ENCODE measurements at regions not wholly inside any gene's neighbourhood (a gene's known extent, or its start where the extent isn't known, plus 50 kb on each side); places are given as distances from the start of the nearest gene placed in this dataset.

- Mint-ChIP-seq H3K4me3 (peak overlapping the region; percentile 84), H3K36me3 (ENCODE audit: insufficient read depth) (no peaks in the 10 kb centered on the region), H3K9me3 (no peaks in the 10 kb centered on the region), H3K4me1 (ENCODE audit: low read depth) (peaks cover 55% of the 10 kb centered on the region), H3K27me3 (ENCODE audit: low read depth) (no peaks in the 10 kb centered on the region)
- ATAC-seq (peak; percentile 86 to 90), DNase-seq (peak; percentile 38)
Measured at GRCh38 chr13:29935309-29935981, 85.0 kb upstream of the UBL3 start.

DNA sequence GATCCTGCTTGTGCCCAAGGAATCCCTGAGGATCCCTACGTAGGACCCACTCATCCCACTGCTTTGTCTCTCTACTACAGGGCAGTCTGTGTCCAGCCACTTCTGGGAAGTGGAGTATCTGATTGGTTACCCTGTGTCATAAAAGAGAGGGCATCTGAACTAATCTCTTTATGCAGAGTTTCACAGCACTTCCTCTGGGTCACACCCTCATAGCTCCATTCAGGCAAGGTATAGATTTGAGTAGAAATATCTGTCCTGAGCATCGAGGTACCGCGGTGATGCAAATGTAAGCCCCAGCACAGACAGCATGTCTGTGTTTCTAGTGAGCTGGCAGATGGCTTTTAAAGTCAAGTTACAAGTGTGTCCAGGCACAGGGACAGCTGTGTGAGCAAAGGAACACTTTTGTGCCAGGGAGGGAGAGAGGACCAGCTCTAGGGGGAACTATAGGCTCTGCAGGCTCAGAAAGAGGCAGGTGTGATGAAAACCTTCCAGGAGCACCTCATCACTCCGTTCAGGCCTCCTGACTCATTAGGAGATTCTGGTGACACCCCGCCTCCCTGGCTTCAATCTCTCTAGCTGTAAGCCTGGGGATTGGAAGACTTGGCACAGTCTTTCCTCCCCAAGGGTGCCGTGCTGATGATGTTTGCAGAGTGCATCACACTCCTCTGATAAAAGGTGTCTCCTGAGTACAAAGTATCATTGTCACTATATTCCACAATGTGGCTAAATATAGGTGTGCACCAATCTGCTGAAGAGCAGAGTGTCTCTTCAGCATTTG, 84.3 kb upstream of the UBL3 start:
- H3K4me1 Mint-ChIP-seq (ENCODE audit: low read depth): peaks cover 52% of the 10 kb centered on the region
- no peaks in the 10 kb centered on the region for H3K27me3 Mint-ChIP-seq (ENCODE audit: low read depth)
- DNase-seq (no peak), ATAC-seq (peak; percentile 15 to 29)
- H3K9me3 Mint-ChIP-seq: no peaks in the 10 kb centered on the region
- H3K36me3 Mint-ChIP-seq (ENCODE audit: insufficient read depth): no peaks in the 10 kb centered on the region
- H3K4me3 Mint-ChIP-seq: peak overlapping the region; percentile 84

GRCh38 chr13:29933401-29933800, 83.0 kb upstream of the UBL3 start:
- no peaks in the 10 kb centered on the region for H3K9me3 Mint-ChIP-seq
- H3K4me1 Mint-ChIP-seq (ENCODE audit: low read depth): peaks cover 43% of the 10 kb centered on the region
- DNase-seq (no peak), ATAC-seq (no peak)
- no peak overlapping the region for H3K4me3 Mint-ChIP-seq
- H3K36me3 Mint-ChIP-seq (ENCODE audit: insufficient read depth): no peaks in the 10 kb centered on the region
- H3K27me3 Mint-ChIP-seq (ENCODE audit: low read depth): no peaks in the 10 kb centered on the region

GRCh38 chr13:29931696-29932095, 81.3 kb upstream of the UBL3 start:
- no peaks in the 10 kb centered on the region for H3K9me3 Mint-ChIP-seq
- H3K4me3 Mint-ChIP-seq: no peak overlapping the region
- H3K4me1 Mint-ChIP-seq (ENCODE audit: low read depth): peaks cover 26% of the 10 kb centered on the region
- no peak for DNase-seq
- H3K27me3 Mint-ChIP-seq (ENCODE audit: low read depth): no peaks in the 10 kb centered on the region
- no peak for ATAC-seq
- no peaks in the 10 kb centered on the region for H3K36me3 Mint-ChIP-seq (ENCODE audit: insufficient read depth)

- no peaks in the 10 kb centered on the region for H3K36me3 Mint-ChIP-seq (ENCODE audit: insufficient read depth)
- DNase-seq (no peak), ATAC-seq (no peak)
- peaks cover 11% of the 10 kb centered on the region for H3K4me1 Mint-ChIP-seq (ENCODE audit: low read depth)
- H3K9me3 Mint-ChIP-seq: no peaks in the 10 kb centered on the region
- H3K4me3 Mint-ChIP-seq: no peak overlapping the region
- peaks cover 2% of the 10 kb centered on the region for H3K27me3 Mint-ChIP-seq (ENCODE audit: low read depth)
Measured at GRCh38 chr13:29929062-29929847, 78.8 kb upstream of the UBL3 start.

GRCh38 chr13:29926098-29926476, 75.7 kb upstream of the UBL3 start:
- Mint-ChIP-seq H3K4me3 (no peak overlapping the region), H3K27me3 (ENCODE audit: low read depth) (peaks cover 2% of the 10 kb centered on the region), H3K36me3 (ENCODE audit: insufficient read depth) (no peaks in the 10 kb centered on the region), H3K4me1 (ENCODE audit: low read depth) (peaks cover 14% of the 10 kb centered on the region), H3K9me3 (no peaks in the 10 kb centered on the region)
- DNase-seq (no peak), ATAC-seq (no peak)

GRCh38 chr13:29925457-29926097, 75.2 kb upstream of the UBL3 start:
- H3K4me3 Mint-ChIP-seq: no peak overlapping the region
- H3K4me1 Mint-ChIP-seq (ENCODE audit: low read depth): peaks cover 14% of the 10 kb centered on the region
- no peaks in the 10 kb centered on the region for H3K36me3 Mint-ChIP-seq (ENCODE audit: insufficient read depth)
- DNase-seq (no peak), ATAC-seq (no peak)
- no peaks in the 10 kb centered on the region for H3K9me3 Mint-ChIP-seq
- H3K27me3 Mint-ChIP-seq (ENCODE audit: low read depth): peaks cover 2% of the 10 kb centered on the region

DNA sequence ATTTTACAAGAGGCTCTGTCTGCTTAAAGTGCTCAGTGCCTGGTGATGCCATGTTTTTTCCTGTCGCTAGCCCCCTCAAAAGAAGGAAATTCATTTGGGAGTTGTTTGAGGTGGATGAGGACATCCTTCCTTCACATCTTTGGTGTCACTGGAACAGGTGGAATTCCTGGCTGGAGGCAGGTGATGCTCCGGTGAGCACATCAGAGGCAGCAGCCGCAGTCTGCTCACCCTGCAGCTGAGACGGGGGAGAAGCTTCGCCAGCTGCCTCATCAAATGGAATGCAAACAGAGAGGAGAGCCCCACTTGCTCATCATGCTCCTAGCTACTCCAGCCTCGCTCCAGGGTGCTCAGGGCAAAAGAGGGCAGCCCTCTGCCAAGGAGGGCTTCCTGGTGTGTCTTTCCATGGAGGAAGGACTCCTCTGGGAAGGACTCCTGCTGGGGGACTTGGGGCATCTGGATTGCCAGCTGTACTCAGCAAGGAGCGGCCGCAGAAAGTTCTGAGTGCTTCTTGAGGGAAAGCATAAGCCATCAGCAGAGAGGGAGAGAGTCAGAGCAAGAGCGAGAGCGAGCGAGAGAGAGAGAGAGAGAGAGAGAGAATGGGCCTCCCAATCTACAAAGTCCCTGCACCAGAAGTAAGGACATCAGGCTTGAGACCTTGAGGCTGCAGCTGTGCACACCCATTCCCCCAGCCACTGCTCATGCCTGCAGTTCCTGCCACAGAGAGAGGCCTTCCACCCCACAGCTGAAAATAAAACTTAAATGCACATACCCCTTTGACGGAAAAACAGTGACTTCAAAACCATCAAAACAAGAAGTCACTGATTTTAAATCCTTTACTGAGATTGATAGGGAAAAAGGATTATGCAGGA, 74.3 kb upstream of the UBL3 start:
- DNase-seq (no peak), ATAC-seq (no peak)
- Mint-ChIP-seq H3K4me1 (ENCODE audit: low read depth) (peaks cover 14% of the 10 kb centered on the region), H3K4me3 (no peak overlapping the region), H3K9me3 (no peaks in the 10 kb centered on the region), H3K27me3 (ENCODE audit: low read depth) (peaks cover 2% of the 10 kb centered on the region), H3K36me3 (ENCODE audit: insufficient read depth) (no peaks in the 10 kb centered on the region)

- ATAC-seq: peak; percentile 93 to 98
- no peaks in the 10 kb centered on the region for H3K9me3 Mint-ChIP-seq
- peaks cover 2% of the 10 kb centered on the region for H3K27me3 Mint-ChIP-seq (ENCODE audit: low read depth)
- H3K36me3 Mint-ChIP-seq (ENCODE audit: insufficient read depth): no peaks in the 10 kb centered on the region
- peak; percentile 66 for DNase-seq
- H3K4me3 Mint-ChIP-seq: no peak overlapping the region
- H3K4me1 Mint-ChIP-seq (ENCODE audit: low read depth): peaks cover 14% of the 10 kb centered on the region
Measured at GRCh38 chr13:29923554-29924481, 73.4 kb upstream of the UBL3 start.

- peaks cover 2% of the 10 kb centered on the region for H3K27me3 Mint-ChIP-seq (ENCODE audit: low read depth)
- no peak overlapping the region for H3K4me3 Mint-ChIP-seq
- ATAC-seq (no peak), DNase-seq (no peak)
- H3K9me3 Mint-ChIP-seq: no peaks in the 10 kb centered on the region
- no peaks in the 10 kb centered on the region for H3K36me3 Mint-ChIP-seq (ENCODE audit: insufficient read depth)
- peaks cover 14% of the 10 kb centered on the region for H3K4me1 Mint-ChIP-seq (ENCODE audit: low read depth)
Measured at GRCh38 chr13:29922896-29923295, 72.5 kb upstream of the UBL3 start.

- ATAC-seq (no peak), DNase-seq (no peak)
- no peaks in the 10 kb centered on the region for H3K36me3 Mint-ChIP-seq (ENCODE audit: insufficient read depth)
- H3K4me3 Mint-ChIP-seq: no peak overlapping the region
- H3K4me1 Mint-ChIP-seq (ENCODE audit: low read depth): peaks cover 14% of the 10 kb centered on the region
- peaks cover 2% of the 10 kb centered on the region for H3K27me3 Mint-ChIP-seq (ENCODE audit: low read depth)
- no peaks in the 10 kb centered on the region for H3K9me3 Mint-ChIP-seq
Measured at GRCh38 chr13:29922281-29922821, 71.9 kb upstream of the UBL3 start.

DNA sequence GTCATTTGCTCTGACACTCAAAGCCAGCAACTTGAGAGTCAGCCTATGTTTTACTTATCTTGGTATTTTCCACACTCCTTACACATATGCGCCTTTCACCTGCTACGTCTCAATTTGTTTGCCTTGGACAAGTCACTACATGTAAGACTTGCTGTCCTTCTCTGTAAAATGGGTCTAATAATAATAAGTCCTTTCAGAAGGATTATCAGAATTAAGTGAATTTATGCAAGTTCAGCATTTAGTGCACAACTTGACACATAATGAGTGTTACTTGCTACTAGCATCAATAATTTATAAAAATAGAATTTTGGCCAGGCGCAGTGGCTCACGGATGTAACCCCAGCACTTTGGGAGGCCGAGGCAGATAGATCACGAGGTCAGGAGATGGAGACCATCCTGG, 71.1 kb upstream of the UBL3 start:
- Mint-ChIP-seq H3K4me3 (no peak overlapping the region), H3K4me1 (ENCODE audit: low read depth) (peaks cover 14% of the 10 kb centered on the region), H3K36me3 (ENCODE audit: insufficient read depth) (no peaks in the 10 kb centered on the region), H3K9me3 (no peaks in the 10 kb centered on the region), H3K27me3 (ENCODE audit: low read depth) (peaks cover 2% of the 10 kb centered on the region)
- DNase-seq (no peak), ATAC-seq (no peak)

Measured in activated T-cell treated with anti-CD3 and anti-CD28 coated beads, Interleukin-2, amount 50 U/mL, for 4 hours (primary cell).